ENCODE measurements at regions not wholly inside any gene's neighbourhood (a gene's known extent, or its start where the extent isn't known, plus 50 kb on each side); places are given as distances from the start of the nearest gene placed in this dataset. TPM values are rescaled to one million over a fixed set of nuclear protein-coding genes. Genes with fewer than 3 reads are reported as not detected.

DNA sequence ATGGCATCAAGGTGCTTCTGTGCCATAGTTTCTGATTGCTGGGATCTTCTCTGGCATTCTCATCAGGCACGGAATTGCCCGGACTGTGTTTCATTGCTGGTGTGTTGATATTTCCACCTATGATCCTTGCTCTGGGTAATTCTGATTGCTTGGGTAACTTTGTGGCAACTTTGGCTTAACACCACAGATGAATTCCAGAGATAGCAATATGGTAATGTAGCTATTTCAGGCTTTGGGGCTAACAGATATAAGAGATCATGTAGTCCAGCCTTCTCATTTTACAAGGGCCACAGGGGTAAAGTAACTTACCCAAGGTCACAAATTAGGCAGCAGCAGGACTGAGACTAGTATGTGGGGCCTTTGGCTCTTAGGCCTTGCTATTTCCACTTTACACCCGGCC is 53.9 kb upstream of the PLPP4 start:
- TF ChIP-seq, protein P1, sequence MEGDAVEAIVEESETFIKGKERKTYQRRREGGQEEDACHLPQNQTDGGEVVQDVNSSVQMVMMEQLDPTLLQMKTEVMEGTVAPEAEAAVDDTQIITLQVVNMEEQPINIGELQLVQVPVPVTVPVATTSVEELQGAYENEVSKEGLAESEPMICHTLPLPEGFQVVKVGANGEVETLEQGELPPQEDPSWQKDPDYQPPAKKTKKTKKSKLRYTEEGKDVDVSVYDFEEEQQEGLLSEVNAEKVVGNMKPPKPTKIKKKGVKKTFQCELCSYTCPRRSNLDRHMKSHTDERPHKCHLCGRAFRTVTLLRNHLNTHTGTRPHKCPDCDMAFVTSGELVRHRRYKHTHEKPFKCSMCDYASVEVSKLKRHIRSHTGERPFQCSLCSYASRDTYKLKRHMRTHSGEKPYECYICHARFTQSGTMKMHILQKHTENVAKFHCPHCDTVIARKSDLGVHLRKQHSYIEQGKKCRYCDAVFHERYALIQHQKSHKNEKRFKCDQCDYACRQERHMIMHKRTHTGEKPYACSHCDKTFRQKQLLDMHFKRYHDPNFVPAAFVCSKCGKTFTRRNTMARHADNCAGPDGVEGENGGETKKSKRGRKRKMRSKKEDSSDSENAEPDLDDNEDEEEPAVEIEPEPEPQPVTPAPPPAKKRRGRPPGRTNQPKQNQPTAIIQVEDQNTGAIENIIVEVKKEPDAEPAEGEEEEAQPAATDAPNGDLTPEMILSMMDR (IDR thresholded peaks at IDR 0.05) = no peak
- TF ChIP-seq EZH2 (IDR thresholded peaks at IDR 0.05; ENCODE audit: borderline replicate concordance, insufficient read depth, low read depth, low read length, poor library complexity, severe bottlenecking) = no peak
- no peak overlapping the region for H2AFZ ChIP-seq (ENCODE audit: insufficient read depth, low read depth, low read length, poor library complexity, severe bottlenecking)
- H3K79me2 ChIP-seq (ENCODE audit: control insufficient read depth, insufficient read depth, low read length) = no peaks in the 10 kb centered on the region
- no peaks in the 10 kb centered on the region for H3K4me1 Mint-ChIP-seq
- no peaks in the 10 kb centered on the region for H3K9me3 ChIP-seq (ENCODE audit: control extremely low read depth in 1 of 3, control insufficient read depth in 2 of 3, insufficient read depth in 1 of 3, low read length in 2 of 3)
- H3K9me3 Mint-ChIP-seq (ENCODE audit: insufficient read depth) = no peaks in the 10 kb centered on the region
- intact Hi-C loops (cut with micrococcal nuclease) = no loop called here
- H3K27ac ChIP-seq (ENCODE audit: low read length in 2 of 2) = no peak overlapping the region
- H3K4me3 ChIP-seq (ENCODE audit: control extremely low read depth in 1 of 5, extremely low read depth in 1 of 5, insufficient read depth in 1 of 5, low read depth in 2 of 5, low read length in 4 of 5) = no peak overlapping the region
- H3K27me3 Mint-ChIP-seq = no peaks in the 10 kb centered on the region
- H3K36me3 ChIP-seq (replicated peaks in 1 of 2; ENCODE audit: control extremely low read depth in 1 of 2, control insufficient read depth in 1 of 2, extremely low read depth in 1 of 2, insufficient read depth in 2 of 2, low read length in 1 of 2) = no peaks in the 10 kb centered on the region
- DNase-seq (no peak), ATAC-seq (ENCODE audit: low read depth) (no peak)
- POLR2A ChIA-PET = no interaction called here
- H3K4me1 ChIP-seq (ENCODE audit: control insufficient read depth in 2 of 2, insufficient read depth in 2 of 2, low read length in 2 of 2) = no peaks in the 10 kb centered on the region
- WGBS (ENCODE audit: insufficient coverage) = 100% methylated on average over 2 of the region's 3 CpGs
- no peak overlapping the region for H3K4me3 Mint-ChIP-seq
- no peak overlapping the region for H3K9ac ChIP-seq (ENCODE audit: low read length)
- H4K20me1 ChIP-seq (ENCODE audit: control insufficient read depth, insufficient read depth, low read length, poor library complexity, severe bottlenecking) = no peaks in the 10 kb centered on the region
- CTCF ChIA-PET = no interaction called here
- no peaks in the 10 kb centered on the region for H3K27me3 ChIP-seq (replicated peaks in 1 of 4; ENCODE audit: control extremely low read depth in 1 of 4, control insufficient read depth in 3 of 4, insufficient read depth in 4 of 4, low read length in 3 of 4)
- no peak overlapping the region for H3K4me2 ChIP-seq (replicated peaks; ENCODE audit: low read depth, low read length, poor library complexity, severe bottlenecking)
- no peak overlapping the region for H3K27ac Mint-ChIP-seq

DNA sequence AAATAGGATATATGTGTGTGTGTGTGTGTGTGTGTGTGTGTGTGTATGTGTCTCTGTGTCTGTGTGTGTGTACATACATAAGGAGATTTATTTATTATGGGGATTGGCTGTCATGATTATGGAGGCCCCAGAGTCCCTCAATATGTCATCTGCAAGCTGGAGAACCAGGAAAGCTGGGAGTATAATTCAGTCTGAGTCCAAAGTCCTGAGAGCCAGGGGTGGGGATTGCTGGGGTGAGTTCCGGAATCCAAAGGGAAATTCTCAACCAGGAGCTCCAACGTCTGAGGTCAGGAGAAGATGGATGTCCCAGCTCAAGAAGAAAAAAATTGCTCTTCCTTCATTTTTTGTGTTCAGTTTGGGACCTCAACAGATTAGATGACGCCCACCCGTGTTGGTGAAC is 50.7 kb upstream of the PLPP4 start:
- no peaks in the 10 kb centered on the region for H3K36me3 ChIP-seq (replicated peaks in 1 of 2; ENCODE audit: control extremely low read depth in 1 of 2, control insufficient read depth in 1 of 2, extremely low read depth in 1 of 2, insufficient read depth in 2 of 2, low read length in 1 of 2)
- H3K4me1 ChIP-seq (ENCODE audit: control insufficient read depth in 2 of 2, insufficient read depth in 2 of 2, low read length in 2 of 2) = no peaks in the 10 kb centered on the region
- intact Hi-C loops (cut with micrococcal nuclease) = no loop called here
- no peak overlapping the region for H3K4me2 ChIP-seq (replicated peaks; ENCODE audit: low read depth, low read length, poor library complexity, severe bottlenecking)
- DNase-seq = no peak
- no peak overlapping the region for H3K9ac ChIP-seq (ENCODE audit: low read length)
- no peaks in the 10 kb centered on the region for H3K27me3 ChIP-seq (replicated peaks in 1 of 4; ENCODE audit: control extremely low read depth in 1 of 4, control insufficient read depth in 3 of 4, insufficient read depth in 4 of 4, low read length in 3 of 4)
- no peaks in the 10 kb centered on the region for H4K20me1 ChIP-seq (ENCODE audit: control insufficient read depth, insufficient read depth, low read length, poor library complexity, severe bottlenecking)
- TF ChIP-seq, protein P1 (IDR thresholded peaks at IDR 0.05) = no peak
- no peak for TF ChIP-seq EZH2 (IDR thresholded peaks at IDR 0.05; ENCODE audit: borderline replicate concordance, insufficient read depth, low read depth, low read length, poor library complexity, severe bottlenecking)
- Mint-ChIP-seq H3K4me1 (no peaks in the 10 kb centered on the region), H3K9me3 (ENCODE audit: insufficient read depth) (no peaks in the 10 kb centered on the region), H3K27me3 (peaks cover 14% of the 10 kb centered on the region), H3K27ac (no peak overlapping the region), H3K4me3 (no peak overlapping the region)
- H3K9me3 ChIP-seq (ENCODE audit: control extremely low read depth in 1 of 3, control insufficient read depth in 2 of 3, insufficient read depth in 1 of 3, low read length in 2 of 3) = no peaks in the 10 kb centered on the region
- H3K79me2 ChIP-seq (ENCODE audit: control insufficient read depth, insufficient read depth, low read length) = no peaks in the 10 kb centered on the region
- H3K4me3 ChIP-seq (ENCODE audit: control extremely low read depth in 1 of 5, extremely low read depth in 1 of 5, insufficient read depth in 1 of 5, low read depth in 2 of 5, low read length in 4 of 5) = no peak overlapping the region
- ATAC-seq (ENCODE audit: low read depth) = no peak
- H3K27ac ChIP-seq (ENCODE audit: low read length in 2 of 2) = no peak overlapping the region
- H2AFZ ChIP-seq (ENCODE audit: insufficient read depth, low read depth, low read length, poor library complexity, severe bottlenecking) = no peak overlapping the region
- ChIA-PET POLR2A (no interaction called here), CTCF (no interaction called here)
- WGBS (ENCODE audit: insufficient coverage) = 85% methylated on average over 3 of the region's 4 CpGs

Small RNAs in the stretch of these regions (small RNA-seq; reads per million reads assigned to genes)
- gene AL355298.1 (ENCODE audit: insufficient read length, low read depth, low replicate concordance) = not detected
